CD4-positive, CD25-positive, alpha-beta regulatory T cell (primary cell): ENCODE measurements at regions not wholly inside any gene's neighbourhood (a gene's known extent, or its start where the extent isn't known, plus 50 kb on each side); places are given as distances from the start of the nearest gene placed in this dataset.
"Not testable (repeated sequence)": the region's sequence is repeated elsewhere in the genome, so short reads cannot be mapped to it uniquely, and the experiment has no call there.

Experiments used
- ATAC-seq, 2 donors: fragments of 150-1000 bp; cut with Tn5 transposase; one replicate each; pipeline ENCODE4 v1.10.0; 2021; ENCODE audit warnings: low read depth in 2 of 2, moderate number of reproducible peaks in 2 of 2, moderate library complexity in 1 of 2
- DNase-seq, 3 donors: peaks; one replicate each; pipeline versions ENCODE4 v3.0.0 to v3.0.0-alpha.2; 2012 to 2022; ENCODE audit warnings: mixed read lengths in 1 of 3
- H3K27ac ChIP-seq: one replicate; pipeline ENCODE4 v1.7.0; 2013; ENCODE audit warnings: mild to moderate bottlenecking, low read length; ENCODE audit not compliant: insufficient read depth, poor library complexity, severe bottlenecking
- H3K27me3 ChIP-seq: one replicate; pipeline ENCODE4 v1.7.0; 2013; ENCODE audit warnings: low read length; ENCODE audit not compliant: control insufficient read depth, insufficient read depth
- H3K36me3 ChIP-seq: one replicate; pipeline ENCODE4 v1.7.0; 2013; ENCODE audit warnings: mild to moderate bottlenecking, low read length, moderate library complexity; ENCODE audit not compliant: control insufficient read depth, insufficient read depth
- H3K4me1 ChIP-seq: 2 replicates; pipeline ENCODE4 v1.7.0; 2013; ENCODE audit warnings: mild to moderate bottlenecking, low read length; ENCODE audit not compliant: insufficient read depth, control insufficient read depth, poor library complexity, severe bottlenecking
- H3K4me3 ChIP-seq: one replicate; pipeline ENCODE4 v1.7.0; 2013; ENCODE audit warnings: low read depth, mild to moderate bottlenecking, low read length, moderate library complexity
- H3K9me3 ChIP-seq, 2 experiments: 1 replicate in 1 of 2; 2 replicates in 1 of 2; pipeline ENCODE4 v1.7.0; 2013; ENCODE audit warnings: low read length in 2 of 2, mild to moderate bottlenecking in 1 of 2, moderate library complexity in 1 of 2; ENCODE audit not compliant: control insufficient read depth in 2 of 2
- H3K27ac Mint-ChIP-seq, 3 donors: one replicate each; pipeline ENCODE4 v1.8.0; 2020 to 2022; ENCODE audit warnings: mild to moderate bottlenecking in 3 of 3, mixed read lengths in 3 of 3, moderate library complexity in 2 of 3
- H3K27me3 Mint-ChIP-seq: one replicate; pipeline ENCODE4 v1.8.0; 2022; ENCODE audit warnings: mild to moderate bottlenecking, mixed read lengths
- H3K36me3 Mint-ChIP-seq: one replicate; pipeline ENCODE4 v1.8.0; 2020; ENCODE audit warnings: mixed read lengths
- H3K4me1 Mint-ChIP-seq, 4 donors: one replicate each; pipeline ENCODE4 v1.8.0; 2020 to 2022; ENCODE audit warnings: mixed read lengths in 4 of 4, mild to moderate bottlenecking in 1 of 4
- H3K4me3 Mint-ChIP-seq, 4 donors: one replicate each; pipeline ENCODE4 v1.8.0; 2020 to 2022; ENCODE audit warnings: mild to moderate bottlenecking in 4 of 4, mixed read lengths in 4 of 4, moderate library complexity in 3 of 4
- H3K9me3 Mint-ChIP-seq, 7 donors: one replicate each; pipeline ENCODE4 v1.8.0; 2020 to 2022; ENCODE audit warnings: mixed read lengths in 7 of 7, mild to moderate bottlenecking in 3 of 7, moderate library complexity in 2 of 7

GRCh38 chr18:40313030-40313642, 1641.9 kb upstream of the PIK3C3 start:
- Histone ChIP-seq H3K9me3 (peaks cover 0 to 2% of the 10 kb centered on the region in 2 experiments), H3K27ac (no peak overlapping the region), H3K27me3 (no peaks in the 10 kb centered on the region), H3K36me3 (no peaks in the 10 kb centered on the region), H3K4me1 (no peaks in the 10 kb centered on the region), H3K4me3 (no peak overlapping the region)
- Mint-ChIP-seq H3K27ac (no peak overlapping the region), H3K4me1 (no peaks in the 10 kb centered on the region), H3K4me3 (no peak overlapping the region), H3K36me3 (no peaks in the 10 kb centered on the region), H3K27me3 (no peaks in the 10 kb centered on the region), H3K9me3 (peaks cover 2 to 30% (median 5%) of the 10 kb centered on the region in 7 donors)
- no peak for DNase-seq
- ATAC-seq, result no peak

- Histone ChIP-seq H3K27ac (no peak overlapping the region), H3K36me3 (no peaks in the 10 kb centered on the region), H3K4me3 (no peak overlapping the region), H3K4me1 (no peaks in the 10 kb centered on the region), H3K27me3 (no peaks in the 10 kb centered on the region), H3K9me3 (peaks cover 2 to 20% of the 10 kb centered on the region in 2 experiments)
- DNase-seq (no peak), ATAC-seq (no peak)
- H3K4me3 Mint-ChIP-seq, result no peak overlapping the region
- no peak overlapping the region for H3K27ac Mint-ChIP-seq
- H3K4me1 Mint-ChIP-seq, result no peaks in the 10 kb centered on the region
- peaks cover 0 to 14% (median 3%) of the 10 kb centered on the region in 7 donors for H3K9me3 Mint-ChIP-seq
- no peaks in the 10 kb centered on the region for H3K36me3 Mint-ChIP-seq
- no peaks in the 10 kb centered on the region for H3K27me3 Mint-ChIP-seq
These were observed 1647.4 kb upstream of the PIK3C3 start for GRCh38 chr18:40307627-40308026.

- H3K27me3 ChIP-seq, result no peaks in the 10 kb centered on the region
- Mint-ChIP-seq H3K27me3 (no peaks in the 10 kb centered on the region), H3K4me3 (no peak overlapping the region), H3K27ac (no peak overlapping the region), H3K4me1 (no peaks in the 10 kb centered on the region), H3K9me3 (peaks cover 3 to 28% (median 6%) of the 10 kb centered on the region in 7 donors), H3K36me3 (no peaks in the 10 kb centered on the region)
- no peaks in the 10 kb centered on the region for H3K9me3 ChIP-seq
- ATAC-seq, result no peak
- no peak overlapping the region for H3K4me3 ChIP-seq
- H3K4me1 ChIP-seq, result no peaks in the 10 kb centered on the region
- no peaks in the 10 kb centered on the region for H3K36me3 ChIP-seq
- no peak for DNase-seq
- no peak overlapping the region for H3K27ac ChIP-seq
These were observed 1658.2 kb upstream of the PIK3C3 start for GRCh38 chr18:40296717-40297413.

GRCh38 chr18:40292985-40293710, 1661.9 kb upstream of the PIK3C3 start:
- Histone ChIP-seq H3K27ac (no peak overlapping the region), H3K9me3 (peaks cover 0 to 2% of the 10 kb centered on the region in 2 experiments), H3K36me3 (no peaks in the 10 kb centered on the region), H3K4me3 (no peak overlapping the region), H3K4me1 (no peaks in the 10 kb centered on the region), H3K27me3 (no peaks in the 10 kb centered on the region)
- Mint-ChIP-seq H3K27me3 (no peaks in the 10 kb centered on the region), H3K4me3 (no peak overlapping the region), H3K4me1 (no peaks in the 10 kb centered on the region), H3K9me3 (peaks cover 3 to 34% (median 10%) of the 10 kb centered on the region in 7 donors), H3K27ac (no peak overlapping the region), H3K36me3 (no peaks in the 10 kb centered on the region)
- no peak for ATAC-seq
- DNase-seq, result no peak

GRCh38 chr18:40283560-40283959, 1671.5 kb upstream of the PIK3C3 start:
- Histone ChIP-seq H3K27ac (no peak overlapping the region), H3K9me3 (peaks cover 5 to 12% of the 10 kb centered on the region in 2 experiments), H3K4me3 (no peak overlapping the region), H3K27me3 (no peaks in the 10 kb centered on the region), H3K36me3 (no peaks in the 10 kb centered on the region), H3K4me1 (no peaks in the 10 kb centered on the region)
- H3K4me1 Mint-ChIP-seq, result peaks cover 0 to 8% (median 0%) of the 10 kb centered on the region in 4 donors
- H3K36me3 Mint-ChIP-seq, result no peaks in the 10 kb centered on the region
- H3K9me3 Mint-ChIP-seq, result peaks cover 0 to 15% (median 6%) of the 10 kb centered on the region in 7 donors
- H3K4me3 Mint-ChIP-seq, result no peak overlapping the region
- H3K27me3 Mint-ChIP-seq, result no peaks in the 10 kb centered on the region
- H3K27ac Mint-ChIP-seq, result no peak overlapping the region
- ATAC-seq (no peak), DNase-seq (no peak)

- H3K4me3 ChIP-seq, H3K4me1 Mint-ChIP-seq, ATAC-seq, H3K27me3 Mint-ChIP-seq, H3K27ac ChIP-seq, H3K27me3 ChIP-seq, H3K36me3 Mint-ChIP-seq, DNase-seq, H3K9me3 ChIP-seq, H3K27ac Mint-ChIP-seq, H3K4me3 Mint-ChIP-seq, H3K36me3 ChIP-seq, H3K4me1 ChIP-seq: not testable (repeated sequence)
- H3K9me3 Mint-ChIP-seq, result peaks cover 0 to 21% (median 8%) of the 10 kb centered on the region in 7 donors
These were observed 1673.7 kb upstream of the PIK3C3 start for GRCh38 chr18:40281356-40281755.

GRCh38 chr18:40274618-40275196, 1680.3 kb upstream of the PIK3C3 start:
- H3K4me1 ChIP-seq, result no peaks in the 10 kb centered on the region
- H3K36me3 ChIP-seq, result no peaks in the 10 kb centered on the region
- no peak overlapping the region for H3K4me3 Mint-ChIP-seq
- no peaks in the 10 kb centered on the region for H3K36me3 Mint-ChIP-seq
- DNase-seq, result no peak
- H3K27ac ChIP-seq, result no peak overlapping the region
- H3K9me3 ChIP-seq, result no peaks in the 10 kb centered on the region
- no peaks in the 10 kb centered on the region for H3K4me1 Mint-ChIP-seq
- no peak overlapping the region for H3K4me3 ChIP-seq
- no peaks in the 10 kb centered on the region for H3K27me3 Mint-ChIP-seq
- H3K9me3 Mint-ChIP-seq, result peaks cover 3 to 24% (median 6%) of the 10 kb centered on the region in 7 donors
- ATAC-seq, result no peak
- H3K27me3 ChIP-seq, result no peaks in the 10 kb centered on the region
- H3K27ac Mint-ChIP-seq, result no peak overlapping the region
